GM10248 (cell line): ENCODE measurements at regions not wholly inside any gene's neighbourhood (a gene's known extent, or its start where the extent isn't known, plus 50 kb on each side); places are given as distances from the start of the nearest gene placed in this dataset.

Source experiments
- CTCF ChIA-PET: fragments of 300-600 bp; sonication (Branson Sonifier 250); formaldehyde crosslinking; extraction: SDS; loops from one replicate; lab custom pipeline; 2021; ENCODE audit warnings: antibody characterized with exemption; lab: Yijun Ruan, JAX
- POLR2A ChIA-PET: fragments of 350-650 bp; sonication (Branson Sonifier 250); formaldehyde crosslinking; extraction: SDS; loops from one replicate; lab custom pipeline; 2020; ENCODE audit warnings: antibody characterized with exemption; lab: Yijun Ruan, JAX
- DNase-seq: peaks from one replicate; pipeline ENCODE4 v3.0.0; 2012; ENCODE audit errors: extremely low spot score
- TF ChIP-seq, protein P1 (sequence below): IDR thresholded peaks from 2 replicates; pipeline ENCODE4 v1.5.1; 2012; ENCODE audit warnings: mild to moderate bottlenecking, low read depth; ENCODE audit errors: extremely low read depth, missing control alignments, control extremely low read depth

GRCh38 chr3:148588291-148588690 lies 109.4 kb upstream of the AGTR1 start:
- ChIA-PET POLR2A (no interaction called here), CTCF (interaction anchor here (1.0 kb wide), 1 partner anchor 9 kb away, joined by 4 read pairs; no protein-coding TSS in a partner anchor)
- DNase-seq: no peak
- TF ChIP-seq, protein P1, sequence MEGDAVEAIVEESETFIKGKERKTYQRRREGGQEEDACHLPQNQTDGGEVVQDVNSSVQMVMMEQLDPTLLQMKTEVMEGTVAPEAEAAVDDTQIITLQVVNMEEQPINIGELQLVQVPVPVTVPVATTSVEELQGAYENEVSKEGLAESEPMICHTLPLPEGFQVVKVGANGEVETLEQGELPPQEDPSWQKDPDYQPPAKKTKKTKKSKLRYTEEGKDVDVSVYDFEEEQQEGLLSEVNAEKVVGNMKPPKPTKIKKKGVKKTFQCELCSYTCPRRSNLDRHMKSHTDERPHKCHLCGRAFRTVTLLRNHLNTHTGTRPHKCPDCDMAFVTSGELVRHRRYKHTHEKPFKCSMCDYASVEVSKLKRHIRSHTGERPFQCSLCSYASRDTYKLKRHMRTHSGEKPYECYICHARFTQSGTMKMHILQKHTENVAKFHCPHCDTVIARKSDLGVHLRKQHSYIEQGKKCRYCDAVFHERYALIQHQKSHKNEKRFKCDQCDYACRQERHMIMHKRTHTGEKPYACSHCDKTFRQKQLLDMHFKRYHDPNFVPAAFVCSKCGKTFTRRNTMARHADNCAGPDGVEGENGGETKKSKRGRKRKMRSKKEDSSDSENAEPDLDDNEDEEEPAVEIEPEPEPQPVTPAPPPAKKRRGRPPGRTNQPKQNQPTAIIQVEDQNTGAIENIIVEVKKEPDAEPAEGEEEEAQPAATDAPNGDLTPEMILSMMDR: no peak

GRCh38 chr3:148591525-148591924 lies 106.2 kb upstream of the AGTR1 start:
- ChIA-PET POLR2A (no interaction called here), CTCF (no interaction called here)
- TF ChIP-seq, protein P1: no peak
- no peak for DNase-seq

- TF ChIP-seq, protein P1: no peak
- CTCF ChIA-PET: no interaction called here
- POLR2A ChIA-PET: no interaction called here
- DNase-seq: no peak
Measured at GRCh38 chr3:148598619-148599018, 99.1 kb upstream of the AGTR1 start.

GRCh38 chr3:148599481-148599880 lies 98.2 kb upstream of the AGTR1 start:
- TF ChIP-seq, protein P1: no peak
- ChIA-PET CTCF (interaction anchor here (1.2 to 1.8 kb wide), 3 partner anchors 11 to 45 kb away, joined by 3 to 5 read pairs (median 3); no protein-coding TSS in a partner anchor), POLR2A (no interaction called here)
- no peak for DNase-seq

GRCh38 chr3:148600440-148600839 lies 97.3 kb upstream of the AGTR1 start:
- TF ChIP-seq, protein P1: no peak
- no peak for DNase-seq
- CTCF ChIA-PET: interaction anchor here (1.2 to 1.8 kb wide), 3 partner anchors 10 to 44 kb away, joined by 3 to 5 read pairs (median 3); no protein-coding TSS in a partner anchor
- POLR2A ChIA-PET: no interaction called here

GRCh38 chr3:148600902-148601765 lies 96.6 kb upstream of the AGTR1 start:
- POLR2A ChIA-PET: no interaction called here

More at GRCh38 chr3:148600902-148601765, 96.6 kb upstream of the AGTR1 start:
- CTCF ChIA-PET: interaction anchor here (1.8 kb wide), 1 partner anchor 9 kb away, joined by 5 read pairs; no protein-coding TSS in a partner anchor
- no peak for DNase-seq
- TF ChIP-seq, protein P1: no peak
